ENCODE measurements at regions not wholly inside any gene's neighbourhood (a gene's known extent, or its start where the extent isn't known, plus 50 kb on each side); places are given as distances from the start of the nearest gene placed in this dataset.

DNA sequence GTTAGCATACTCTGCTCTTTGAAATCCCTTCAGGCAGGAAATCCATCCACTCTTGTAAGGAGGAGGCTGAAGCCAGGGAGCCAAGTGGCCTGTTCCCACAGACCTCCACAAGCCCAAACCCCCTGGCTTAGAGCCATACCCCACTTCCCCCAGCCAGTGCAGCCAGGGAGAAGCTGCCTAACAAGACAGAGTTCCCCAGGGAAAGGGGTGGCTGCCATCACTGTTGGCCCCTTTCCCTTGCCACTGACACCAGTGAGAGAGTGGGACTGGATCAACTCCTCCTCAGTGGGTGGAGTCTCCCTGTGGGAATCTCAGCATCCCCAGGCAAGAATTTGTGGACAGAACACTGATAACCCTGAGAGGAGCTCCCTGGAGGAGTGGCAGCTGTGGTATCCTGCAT is 389.4 kb downstream of the PABPC4L start:
- DNase-seq (ENCODE audit: low read depth) = no peak
- no peak overlapping the region for H3K4me3 ChIP-seq (ENCODE audit: low read depth, low read length)
- TF ChIP-seq, protein P1, sequence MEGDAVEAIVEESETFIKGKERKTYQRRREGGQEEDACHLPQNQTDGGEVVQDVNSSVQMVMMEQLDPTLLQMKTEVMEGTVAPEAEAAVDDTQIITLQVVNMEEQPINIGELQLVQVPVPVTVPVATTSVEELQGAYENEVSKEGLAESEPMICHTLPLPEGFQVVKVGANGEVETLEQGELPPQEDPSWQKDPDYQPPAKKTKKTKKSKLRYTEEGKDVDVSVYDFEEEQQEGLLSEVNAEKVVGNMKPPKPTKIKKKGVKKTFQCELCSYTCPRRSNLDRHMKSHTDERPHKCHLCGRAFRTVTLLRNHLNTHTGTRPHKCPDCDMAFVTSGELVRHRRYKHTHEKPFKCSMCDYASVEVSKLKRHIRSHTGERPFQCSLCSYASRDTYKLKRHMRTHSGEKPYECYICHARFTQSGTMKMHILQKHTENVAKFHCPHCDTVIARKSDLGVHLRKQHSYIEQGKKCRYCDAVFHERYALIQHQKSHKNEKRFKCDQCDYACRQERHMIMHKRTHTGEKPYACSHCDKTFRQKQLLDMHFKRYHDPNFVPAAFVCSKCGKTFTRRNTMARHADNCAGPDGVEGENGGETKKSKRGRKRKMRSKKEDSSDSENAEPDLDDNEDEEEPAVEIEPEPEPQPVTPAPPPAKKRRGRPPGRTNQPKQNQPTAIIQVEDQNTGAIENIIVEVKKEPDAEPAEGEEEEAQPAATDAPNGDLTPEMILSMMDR (conservative IDR thresholded peaks at IDR 0.05; ENCODE audit: low read depth, low read length) = no peak

DNA sequence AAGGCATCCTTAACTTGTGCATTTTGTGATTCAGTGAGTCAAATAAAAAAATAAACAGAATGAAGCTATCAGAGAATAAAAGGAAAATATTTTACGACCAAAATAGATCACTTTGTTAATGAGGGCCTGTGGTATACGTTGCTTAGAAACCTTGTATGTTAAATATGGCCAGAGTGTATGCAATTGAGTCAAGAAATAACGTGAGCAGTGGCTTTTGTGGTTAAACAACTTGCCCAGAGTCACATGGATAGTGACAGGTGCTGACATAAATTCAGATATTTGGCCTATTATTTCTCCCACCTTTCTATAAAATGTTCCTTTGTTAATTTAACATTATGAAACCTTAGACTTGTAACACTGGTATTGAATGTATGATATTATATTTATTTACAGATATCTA is 393.4 kb downstream of the PABPC4L start:
- DNase-seq (ENCODE audit: low read depth) = peak; percentile 26
- H3K4me3 ChIP-seq (ENCODE audit: low read depth, low read length) = no peak overlapping the region
- TF ChIP-seq, protein P1 (conservative IDR thresholded peaks at IDR 0.05; ENCODE audit: low read depth, low read length) = no peak

DNA sequence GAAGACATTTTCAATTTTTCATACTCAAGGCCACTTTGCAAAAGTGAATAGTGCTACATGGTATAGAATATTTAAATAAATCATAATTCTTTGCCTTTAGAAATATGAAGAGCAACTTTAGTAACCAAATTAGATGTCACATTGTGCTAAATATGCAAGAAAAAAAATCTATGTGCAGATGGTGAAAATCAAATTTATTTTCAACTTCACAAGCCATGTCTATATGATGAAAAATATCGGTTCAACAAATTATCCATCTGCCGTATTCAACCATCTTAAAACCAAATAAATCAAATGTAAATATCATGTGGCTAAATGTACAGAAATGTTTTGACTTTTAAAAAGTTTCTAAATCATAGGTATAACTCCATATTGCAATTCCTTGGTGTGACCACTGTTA is 398.2 kb downstream of the PABPC4L start:
- no peak overlapping the region for H3K4me3 ChIP-seq (ENCODE audit: low read depth, low read length)
- TF ChIP-seq, protein P1 (conservative IDR thresholded peaks at IDR 0.05; ENCODE audit: low read depth, low read length) = no peak
- no peak for DNase-seq (ENCODE audit: low read depth)

DNA sequence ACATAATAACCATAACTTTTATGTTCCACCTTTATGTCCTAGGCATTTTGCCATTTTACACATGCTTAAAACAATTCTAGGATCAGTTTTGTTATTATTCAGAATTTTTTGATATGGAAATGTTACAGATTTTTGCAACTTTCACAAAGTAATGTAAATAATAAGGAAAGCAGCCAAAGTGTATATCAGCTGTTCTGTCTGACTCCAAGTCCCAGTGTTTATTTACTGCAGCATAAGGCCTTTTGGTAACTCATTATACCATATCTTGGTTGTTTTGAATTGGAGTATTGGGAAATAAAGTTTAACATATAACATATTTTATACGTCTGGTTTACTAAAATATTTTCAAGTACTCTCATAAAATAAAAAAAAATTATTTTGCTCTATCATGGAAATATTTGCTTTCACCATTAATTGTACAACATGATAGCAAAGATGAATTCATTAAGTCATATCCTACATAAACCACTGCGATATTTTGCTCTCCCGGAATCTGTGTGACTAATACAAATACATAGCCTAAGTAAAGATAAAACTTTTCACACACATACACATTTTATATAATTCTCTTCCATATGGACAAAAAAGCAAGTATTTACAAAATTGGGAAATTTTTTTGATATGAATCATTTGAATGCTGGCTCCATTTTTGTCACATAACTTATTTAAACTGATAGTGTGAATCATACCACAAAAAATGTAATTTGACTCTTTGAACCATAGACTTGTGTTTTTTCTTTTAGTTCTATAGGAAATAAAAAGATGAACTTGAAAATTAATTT is 399.0 kb downstream of the PABPC4L start:
- TF ChIP-seq, protein P1 (conservative IDR thresholded peaks at IDR 0.05; ENCODE audit: low read depth, low read length) = no peak
- DNase-seq (ENCODE audit: low read depth) = peak; percentile 58
- no peak overlapping the region for H3K4me3 ChIP-seq (ENCODE audit: low read depth, low read length)

DNA sequence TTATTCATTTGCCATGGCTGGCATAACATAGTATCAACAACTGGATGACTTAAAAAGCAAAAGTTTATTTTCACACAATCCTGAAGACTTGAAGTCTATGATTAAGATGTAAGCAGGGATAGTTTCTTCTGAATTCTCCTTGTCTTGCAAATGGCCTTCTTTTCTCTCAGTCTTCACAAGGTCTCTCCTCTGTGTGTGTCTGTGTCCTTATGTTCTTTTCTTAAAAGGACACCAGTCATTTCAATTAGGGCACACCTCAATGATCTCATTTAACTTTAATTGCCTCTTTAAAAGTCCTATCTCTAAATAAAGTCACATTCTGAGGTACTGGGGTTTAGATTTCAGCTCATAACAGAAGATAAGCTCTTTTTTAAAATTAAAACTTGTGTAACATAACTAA is 399.7 kb downstream of the PABPC4L start:
- H3K4me3 ChIP-seq (ENCODE audit: low read depth, low read length) = no peak overlapping the region
- peak; percentile 12 for DNase-seq (ENCODE audit: low read depth)
- TF ChIP-seq, protein P1 (conservative IDR thresholded peaks at IDR 0.05; ENCODE audit: low read depth, low read length) = no peak

DNA sequence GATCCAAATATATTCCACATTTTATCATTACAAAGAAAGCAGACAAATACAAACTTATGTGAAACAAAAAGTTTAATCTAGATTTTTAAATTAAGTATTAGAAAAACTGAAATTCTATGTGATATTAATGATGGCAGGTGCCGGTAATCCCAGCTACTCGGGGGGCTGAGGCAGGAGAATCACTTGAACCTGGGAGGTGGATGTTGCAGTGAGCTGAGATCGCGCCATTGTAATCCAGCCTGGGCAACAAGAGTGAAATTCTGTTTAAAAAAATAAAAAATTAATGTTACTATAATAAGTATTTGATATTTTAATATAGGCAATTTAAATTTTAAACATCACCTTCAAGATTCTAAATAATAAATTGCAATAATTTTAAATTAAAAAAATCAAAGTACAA is 400.6 kb downstream of the PABPC4L start:
- DNase-seq (ENCODE audit: low read depth) = no peak
- no peak overlapping the region for H3K4me3 ChIP-seq (ENCODE audit: low read depth, low read length)
- TF ChIP-seq, protein P1 (conservative IDR thresholded peaks at IDR 0.05; ENCODE audit: low read depth, low read length) = no peak

DNA sequence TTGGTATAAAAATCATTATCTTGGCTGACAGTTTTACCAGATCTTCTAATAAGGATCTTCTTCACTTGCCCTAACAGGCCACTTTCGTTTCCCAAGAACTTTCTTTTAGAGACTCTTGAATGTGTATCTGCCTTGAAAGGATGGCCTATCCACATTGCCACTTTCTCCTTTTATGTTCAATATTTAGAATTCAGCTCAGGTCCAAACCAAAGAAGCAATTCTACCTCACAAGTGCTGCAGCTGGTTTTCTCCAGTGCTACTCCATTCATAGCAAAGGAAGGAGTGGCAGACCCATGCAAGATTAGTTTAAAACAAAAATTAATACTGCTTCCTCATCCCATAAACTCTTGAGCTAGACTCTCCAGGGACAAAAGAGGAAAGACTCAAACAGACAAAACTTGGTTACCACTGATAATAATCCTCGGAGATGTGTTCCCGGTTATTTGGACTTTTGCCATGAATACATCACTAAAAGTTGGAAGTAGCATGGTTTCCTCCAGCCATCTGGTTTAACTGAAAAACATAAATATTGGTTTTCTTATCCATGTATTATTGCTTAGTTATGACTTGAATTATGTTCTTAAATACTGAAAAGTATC is 401.8 kb downstream of the PABPC4L start:
- TF ChIP-seq, protein P1 (conservative IDR thresholded peaks at IDR 0.05; ENCODE audit: low read depth, low read length) = no peak
- DNase-seq (ENCODE audit: low read depth) = peak; percentile 26
- H3K4me3 ChIP-seq (ENCODE audit: low read depth, low read length) = no peak overlapping the region

Data from choroid plexus epithelial cell (primary cell).